NB4 (cell line): ENCODE measurements at regions not wholly inside any gene's neighbourhood (a gene's known extent, or its start where the extent isn't known, plus 50 kb on each side); places are given as distances from the start of the nearest gene placed in this dataset.
"Not testable (repeated sequence)": the region's sequence is repeated elsewhere in the genome, so short reads cannot be mapped to it uniquely, and the experiment has no call there.

Source experiments
- DNase-seq: peaks from one replicate; pipeline ENCODE4 v3.0.0; 2010; ENCODE audit warnings: low read depth
- H3K4me3 ChIP-seq: one replicate; pipeline ENCODE4 v1.5.1; 2011; ENCODE audit warnings: mild to moderate bottlenecking, low read depth, low read length, moderate library complexity
- MYC ChIP-seq: IDR thresholded peaks from 2 replicates; pipeline ENCODE4 v1.6.1; 2011; ENCODE audit warnings: low read depth, low read length
- POLR2A ChIP-seq: IDR thresholded peaks from 2 replicates; pipeline ENCODE4 v1.6.1; 2011; ENCODE audit warnings: mild to moderate bottlenecking; ENCODE audit not compliant: insufficient read length; ENCODE audit errors: extremely low read depth
- TF ChIP-seq, protein P1 (sequence below): IDR thresholded peaks from 2 replicates; pipeline ENCODE4 v1.6.1; 2011; ENCODE audit warnings: low read depth, low read length
- TF ChIP-seq, protein P2 (sequence below): IDR thresholded peaks from one replicate; pipeline ENCODE4 v1.5.1; 2012; ENCODE audit warnings: low read depth, low read length

DNA sequence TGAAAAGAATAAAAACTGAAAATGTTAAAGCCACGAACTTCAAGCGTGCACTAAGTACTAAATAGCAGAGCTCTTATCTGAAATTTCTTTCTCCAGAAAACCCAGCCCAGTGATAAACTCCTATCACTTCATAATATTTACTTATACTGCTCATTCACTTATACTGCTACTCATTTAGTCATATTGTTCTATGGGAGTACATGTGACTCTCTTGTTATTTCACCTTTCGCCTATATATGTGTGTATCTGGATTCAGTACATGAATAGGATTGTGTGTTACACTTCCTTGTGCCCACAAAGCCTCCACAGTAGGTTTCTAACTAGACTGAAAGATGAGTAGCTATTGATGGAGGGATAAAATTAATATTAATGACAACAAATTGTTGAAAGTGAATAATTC is 526.8 kb upstream of the GRAMD2B start:
- H3K4me3 ChIP-seq = no peak overlapping the region
- no peak for DNase-seq
- TF ChIP-seq, protein P1, sequence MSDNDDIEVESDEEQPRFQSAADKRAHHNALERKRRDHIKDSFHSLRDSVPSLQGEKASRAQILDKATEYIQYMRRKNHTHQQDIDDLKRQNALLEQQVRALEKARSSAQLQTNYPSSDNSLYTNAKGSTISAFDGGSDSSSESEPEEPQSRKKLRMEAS = no peak
- TF ChIP-seq, protein P2, sequence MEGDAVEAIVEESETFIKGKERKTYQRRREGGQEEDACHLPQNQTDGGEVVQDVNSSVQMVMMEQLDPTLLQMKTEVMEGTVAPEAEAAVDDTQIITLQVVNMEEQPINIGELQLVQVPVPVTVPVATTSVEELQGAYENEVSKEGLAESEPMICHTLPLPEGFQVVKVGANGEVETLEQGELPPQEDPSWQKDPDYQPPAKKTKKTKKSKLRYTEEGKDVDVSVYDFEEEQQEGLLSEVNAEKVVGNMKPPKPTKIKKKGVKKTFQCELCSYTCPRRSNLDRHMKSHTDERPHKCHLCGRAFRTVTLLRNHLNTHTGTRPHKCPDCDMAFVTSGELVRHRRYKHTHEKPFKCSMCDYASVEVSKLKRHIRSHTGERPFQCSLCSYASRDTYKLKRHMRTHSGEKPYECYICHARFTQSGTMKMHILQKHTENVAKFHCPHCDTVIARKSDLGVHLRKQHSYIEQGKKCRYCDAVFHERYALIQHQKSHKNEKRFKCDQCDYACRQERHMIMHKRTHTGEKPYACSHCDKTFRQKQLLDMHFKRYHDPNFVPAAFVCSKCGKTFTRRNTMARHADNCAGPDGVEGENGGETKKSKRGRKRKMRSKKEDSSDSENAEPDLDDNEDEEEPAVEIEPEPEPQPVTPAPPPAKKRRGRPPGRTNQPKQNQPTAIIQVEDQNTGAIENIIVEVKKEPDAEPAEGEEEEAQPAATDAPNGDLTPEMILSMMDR = no peak
- TF ChIP-seq POLR2A (no peak), MYC (no peak)

DNA sequence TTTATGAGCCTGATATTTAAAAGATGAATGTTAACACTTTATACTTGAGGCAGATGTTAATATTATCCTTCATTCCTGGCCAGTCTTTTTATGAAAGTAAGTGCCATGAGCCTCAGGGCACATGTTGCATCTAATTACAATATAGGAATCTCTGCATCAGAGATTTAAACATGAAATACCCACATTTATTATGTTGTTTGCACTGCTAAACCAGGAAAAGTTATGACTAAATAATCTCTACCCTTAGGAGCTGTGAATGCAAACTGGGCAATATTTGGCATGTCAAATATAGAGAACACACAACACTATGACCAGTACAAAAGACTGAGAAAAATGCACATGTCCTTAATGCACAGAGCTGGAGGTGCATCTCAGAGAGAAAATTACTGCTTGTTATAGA is 526.1 kb upstream of the GRAMD2B start:
- no peak overlapping the region for H3K4me3 ChIP-seq
- no peak for TF ChIP-seq MYC
- no peak for TF ChIP-seq POLR2A
- TF ChIP-seq, protein P2 = no peak
- TF ChIP-seq, protein P1 = no peak
- no peak for DNase-seq

DNA sequence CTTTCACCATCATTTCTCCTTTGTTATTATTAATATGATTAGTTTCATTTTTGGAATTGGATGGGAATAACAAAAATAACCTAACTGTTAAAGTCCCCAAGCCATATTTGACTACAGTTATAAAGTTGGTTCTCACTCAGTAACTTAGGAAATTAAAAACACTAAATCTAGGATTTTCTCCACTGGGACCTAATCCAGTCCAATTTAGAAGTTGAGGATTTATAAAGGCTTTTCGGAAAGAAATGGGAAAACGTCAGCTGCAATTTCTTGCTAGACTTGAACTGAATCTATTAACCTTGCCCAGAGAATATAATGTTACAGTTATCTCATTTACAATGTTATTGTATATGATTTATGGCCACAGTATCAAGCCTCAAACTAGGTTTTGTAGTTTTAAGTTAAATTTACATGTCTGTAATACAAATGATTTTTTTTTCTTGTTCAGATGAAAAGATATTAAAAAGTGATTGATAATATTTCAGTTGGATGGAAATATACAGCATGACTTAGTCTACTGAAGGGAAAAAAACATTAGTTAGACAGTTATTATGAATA is 524.3 kb upstream of the GRAMD2B start:
- no peak for TF ChIP-seq MYC
- no peak for TF ChIP-seq POLR2A
- TF ChIP-seq, protein P1 = no peak
- TF ChIP-seq, protein P2 = no peak
- H3K4me3 ChIP-seq = no peak overlapping the region

DNA sequence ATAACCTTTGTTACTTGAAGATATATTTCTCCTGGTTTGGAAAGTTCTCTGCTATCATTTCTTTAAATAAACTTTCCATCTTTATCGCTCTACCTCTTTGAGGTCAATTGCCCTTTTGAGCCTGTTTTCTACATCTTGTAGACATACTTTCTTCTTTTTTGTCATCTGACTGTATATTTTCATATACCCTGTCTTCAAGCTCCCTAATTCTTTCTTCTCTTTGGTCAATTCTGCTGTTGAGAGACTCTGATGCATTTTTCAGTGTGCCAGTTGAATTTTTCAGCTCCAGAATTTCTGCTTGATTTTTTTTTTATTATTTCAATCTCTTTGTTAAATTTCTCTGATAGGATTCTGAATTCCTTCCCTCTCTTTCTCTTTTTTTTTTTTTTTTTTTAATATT is 511.2 kb upstream of the GRAMD2B start:
- no peak overlapping the region for H3K4me3 ChIP-seq
- TF ChIP-seq, protein P1 = no peak
- no peak for TF ChIP-seq POLR2A
- no peak for TF ChIP-seq MYC
- TF ChIP-seq, protein P2 = no peak
- no peak for DNase-seq

More for the DNA sequence above, 524.3 kb upstream of the GRAMD2B start:
- DNase-seq = no peak

DNA sequence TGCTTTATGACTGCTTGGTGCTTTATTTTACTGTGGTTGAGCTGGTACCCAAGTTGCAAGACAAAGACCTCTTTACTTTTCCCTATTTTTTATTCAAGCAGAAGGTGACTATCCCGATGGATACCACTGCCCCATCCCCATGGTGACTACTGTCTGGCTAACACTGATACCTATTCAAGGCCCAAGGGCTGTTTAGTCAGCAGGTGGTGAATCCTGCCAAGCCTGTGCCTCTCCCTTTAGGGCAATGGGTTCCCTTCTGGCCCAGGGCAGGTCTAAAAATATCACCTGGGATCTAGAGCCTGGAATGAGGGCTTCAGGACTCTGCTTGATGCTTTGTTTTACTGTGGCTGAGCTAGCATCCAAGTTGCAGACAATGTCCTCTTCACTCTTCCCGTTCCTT is 510.0 kb upstream of the GRAMD2B start:
- H3K4me3 ChIP-seq = no peak overlapping the region
- DNase-seq = no peak
- no peak for TF ChIP-seq MYC
- TF ChIP-seq, protein P2 = no peak
- TF ChIP-seq, protein P1 = no peak
- no peak for TF ChIP-seq POLR2A

DNA sequence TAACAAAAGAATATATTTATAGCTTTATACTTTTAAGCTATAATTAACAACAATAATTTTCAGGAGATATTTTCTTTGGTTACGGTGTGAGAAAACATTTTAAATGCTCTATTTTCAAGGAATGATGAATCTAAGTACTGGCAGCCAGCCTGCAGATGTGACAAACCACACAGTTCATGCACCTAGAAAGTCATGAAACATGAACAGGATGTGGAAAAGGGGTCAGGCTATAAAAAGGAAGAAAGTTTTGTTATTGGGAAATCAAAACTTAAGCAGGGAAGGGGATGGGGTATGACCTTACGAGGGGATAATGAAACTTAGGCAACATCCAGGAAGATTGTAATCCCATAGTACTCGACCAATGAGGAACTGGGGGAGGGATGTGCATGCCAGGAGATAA is 508.7 kb upstream of the GRAMD2B start:
- H3K4me3 ChIP-seq = no peak overlapping the region
- no peak for DNase-seq
- TF ChIP-seq, protein P1 = no peak
- TF ChIP-seq POLR2A (no peak), MYC (no peak)
- TF ChIP-seq, protein P2 = no peak

DNA sequence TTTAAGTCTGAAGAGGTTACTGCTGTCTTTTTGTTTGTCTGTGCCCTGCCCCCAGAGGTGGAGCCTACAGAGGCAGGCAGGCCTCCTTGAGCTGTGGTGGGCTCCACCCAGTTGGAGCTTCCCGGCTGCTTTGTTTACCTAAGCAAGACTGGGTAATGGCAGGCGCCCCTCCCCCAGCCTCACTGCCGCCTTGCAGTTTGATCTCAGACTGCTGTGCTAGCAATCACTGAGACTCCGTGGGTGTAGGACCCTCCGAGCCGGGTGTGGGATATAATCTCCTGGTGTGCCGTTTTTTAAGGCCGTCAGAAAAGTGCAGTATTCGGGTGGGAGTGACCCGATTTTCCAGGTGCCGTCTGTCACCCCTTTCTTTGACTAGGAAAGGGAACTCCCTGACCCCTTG is 499.3 kb upstream of the GRAMD2B start:
- not testable (repeated sequence) for H3K4me3 ChIP-seq, DNase-seq
